ENCODE measurements at regions not wholly inside any gene's neighbourhood (a gene's known extent, or its start where the extent isn't known, plus 50 kb on each side); places are given as distances from the start of the nearest gene placed in this dataset.

DNA sequence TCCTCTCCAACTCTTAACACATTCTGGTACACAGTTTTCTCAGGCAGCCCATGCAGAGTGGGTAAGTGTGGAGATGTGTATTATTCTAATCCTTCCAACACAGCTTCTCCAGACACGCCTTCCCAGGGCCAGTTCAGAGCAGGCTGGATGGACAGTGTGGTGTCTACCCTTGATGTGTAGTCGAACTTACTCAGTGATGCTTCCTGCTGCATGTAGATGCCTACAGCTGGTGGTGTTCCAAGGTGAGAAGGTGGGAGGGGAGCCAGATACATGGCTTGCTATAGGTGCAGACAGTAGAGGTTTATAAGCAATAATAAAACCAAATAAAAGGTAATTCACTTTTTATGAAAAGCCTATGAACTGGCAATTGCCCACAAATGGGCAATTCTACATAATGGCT, 104.0 kb downstream of the QRSL1 start:
- TF ChIP-seq TAF1 (IDR thresholded peaks at IDR 0.05; ENCODE audit: low read depth) (no peak), CEBPB (IDR thresholded peaks at IDR 0.05) (no peak), FOXM1 (IDR thresholded peaks at IDR 0.05; ENCODE audit: borderline replicate concordance, low read depth) (no peak), EP300 (IDR thresholded peaks at IDR 0.05; ENCODE audit: borderline replicate concordance) (no peak), YY1 (IDR thresholded peaks at IDR 0.05; ENCODE audit: low read depth) (no peak), RAD21 (IDR thresholded peaks at IDR 0.05; ENCODE audit: low read depth) (no peak), CREB1 (IDR thresholded peaks at IDR 0.05; ENCODE audit: low read depth) (no peak)
- TF ChIP-seq, protein P1, sequence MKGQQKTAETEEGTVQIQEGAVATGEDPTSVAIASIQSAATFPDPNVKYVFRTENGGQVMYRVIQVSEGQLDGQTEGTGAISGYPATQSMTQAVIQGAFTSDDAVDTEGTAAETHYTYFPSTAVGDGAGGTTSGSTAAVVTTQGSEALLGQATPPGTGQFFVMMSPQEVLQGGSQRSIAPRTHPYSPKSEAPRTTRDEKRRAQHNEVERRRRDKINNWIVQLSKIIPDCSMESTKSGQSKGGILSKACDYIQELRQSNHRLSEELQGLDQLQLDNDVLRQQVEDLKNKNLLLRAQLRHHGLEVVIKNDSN (IDR thresholded peaks at IDR 0.05) = no peak
- TF ChIP-seq, protein P2, sequence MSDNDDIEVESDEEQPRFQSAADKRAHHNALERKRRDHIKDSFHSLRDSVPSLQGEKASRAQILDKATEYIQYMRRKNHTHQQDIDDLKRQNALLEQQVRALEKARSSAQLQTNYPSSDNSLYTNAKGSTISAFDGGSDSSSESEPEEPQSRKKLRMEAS (IDR thresholded peaks at IDR 0.05) = no peak
- TF ChIP-seq, protein P3, sequence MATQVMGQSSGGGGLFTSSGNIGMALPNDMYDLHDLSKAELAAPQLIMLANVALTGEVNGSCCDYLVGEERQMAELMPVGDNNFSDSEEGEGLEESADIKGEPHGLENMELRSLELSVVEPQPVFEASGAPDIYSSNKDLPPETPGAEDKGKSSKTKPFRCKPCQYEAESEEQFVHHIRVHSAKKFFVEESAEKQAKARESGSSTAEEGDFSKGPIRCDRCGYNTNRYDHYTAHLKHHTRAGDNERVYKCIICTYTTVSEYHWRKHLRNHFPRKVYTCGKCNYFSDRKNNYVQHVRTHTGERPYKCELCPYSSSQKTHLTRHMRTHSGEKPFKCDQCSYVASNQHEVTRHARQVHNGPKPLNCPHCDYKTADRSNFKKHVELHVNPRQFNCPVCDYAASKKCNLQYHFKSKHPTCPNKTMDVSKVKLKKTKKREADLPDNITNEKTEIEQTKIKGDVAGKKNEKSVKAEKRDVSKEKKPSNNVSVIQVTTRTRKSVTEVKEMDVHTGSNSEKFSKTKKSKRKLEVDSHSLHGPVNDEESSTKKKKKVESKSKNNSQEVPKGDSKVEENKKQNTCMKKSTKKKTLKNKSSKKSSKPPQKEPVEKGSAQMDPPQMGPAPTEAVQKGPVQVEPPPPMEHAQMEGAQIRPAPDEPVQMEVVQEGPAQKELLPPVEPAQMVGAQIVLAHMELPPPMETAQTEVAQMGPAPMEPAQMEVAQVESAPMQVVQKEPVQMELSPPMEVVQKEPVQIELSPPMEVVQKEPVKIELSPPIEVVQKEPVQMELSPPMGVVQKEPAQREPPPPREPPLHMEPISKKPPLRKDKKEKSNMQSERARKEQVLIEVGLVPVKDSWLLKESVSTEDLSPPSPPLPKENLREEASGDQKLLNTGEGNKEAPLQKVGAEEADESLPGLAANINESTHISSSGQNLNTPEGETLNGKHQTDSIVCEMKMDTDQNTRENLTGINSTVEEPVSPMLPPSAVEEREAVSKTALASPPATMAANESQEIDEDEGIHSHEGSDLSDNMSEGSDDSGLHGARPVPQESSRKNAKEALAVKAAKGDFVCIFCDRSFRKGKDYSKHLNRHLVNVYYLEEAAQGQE (IDR thresholded peaks at IDR 0.05; ENCODE audit: low read depth) = no peak

All from Ishikawa (cell line).